ENCODE measurements at regions not wholly inside any gene's neighbourhood (a gene's known extent, or its start where the extent isn't known, plus 50 kb on each side); places are given as distances from the start of the nearest gene placed in this dataset.

- Histone ChIP-seq H3K4me2 (ENCODE audit: control insufficient read depth, insufficient read depth) (no peak overlapping the region), H2AFZ (ENCODE audit: control insufficient read depth, low read depth, low read length) (no peak overlapping the region), H3K36me3 (ENCODE audit: control insufficient read depth in 2 of 2, insufficient read depth in 2 of 2, low read length in 1 of 2) (no peaks in the 10 kb centered on the region), H3K27me3 (replicated peaks in 1 of 2; ENCODE audit: control insufficient read depth in 2 of 2, insufficient read depth in 2 of 2, low read length in 1 of 2) (no peaks in the 10 kb centered on the region), H3K9me3 (replicated peaks; ENCODE audit: control insufficient read depth, insufficient read depth, low read length) (no peaks in the 10 kb centered on the region), H3K79me2 (ENCODE audit: control insufficient read depth, insufficient read depth, low read length) (no peaks in the 10 kb centered on the region), H4K20me1 (ENCODE audit: control insufficient read depth, insufficient read depth) (no peaks in the 10 kb centered on the region), H3K9ac (ENCODE audit: control insufficient read depth, insufficient read depth, low read length) (no peak overlapping the region), H3K4me1 (ENCODE audit: control insufficient read depth, insufficient read depth, low read length) (no peaks in the 10 kb centered on the region), H3K27ac (ENCODE audit: control insufficient read depth, insufficient read depth) (no peak overlapping the region), H3K4me3 (no peak overlapping the region)
- RAD21 ChIA-PET (ENCODE audit: unreplicated experiment) = no interaction called here
- TF ChIP-seq ZNF592 (IDR thresholded peaks at IDR 0.05) (no peak), ATF2 (IDR thresholded peaks at IDR 0.05; ENCODE audit: low read length) (no peak), DPF2 (IDR thresholded peaks at IDR 0.05) (no peak), SREBF1 (IDR thresholded peaks at IDR 0.05; ENCODE audit: low read length) (no peak), CHD1 (IDR thresholded peaks at IDR 0.05; ENCODE audit: low read depth, low read length) (no peak), IKZF1 (conservative IDR thresholded peaks at IDR 0.05) (no peak), POLR2AphosphoS5 (IDR thresholded peaks at IDR 0.05; ENCODE audit: low read length) (no peak), GATAD2B (conservative IDR thresholded peaks at IDR 0.05; ENCODE audit: low read depth) (no peak), SMAD1 (IDR thresholded peaks at IDR 0.05; ENCODE audit: low read depth, partially characterized antibody) (no peak), EZH2 (IDR thresholded peaks at IDR 0.05; ENCODE audit: borderline replicate concordance, control insufficient read depth, low read depth, low read length) (no peak), NFIC (IDR thresholded peaks at IDR 0.05; ENCODE audit: low read depth, low read length) (no peak), CBFB (IDR thresholded peaks at IDR 0.05; ENCODE audit: low read depth) (no peak), CREB1 (IDR thresholded peaks at IDR 0.05; ENCODE audit: low read depth) (no peak), NR2C1 (IDR thresholded peaks at IDR 0.05) (no peak), EGR1 (IDR thresholded peaks at IDR 0.05; ENCODE audit: borderline replicate concordance in 1 of 2, low read depth in 2 of 2, low read length in 2 of 2) (no peak), MLLT1 (IDR thresholded peaks at IDR 0.05) (no peak)
- CTCF ChIA-PET = interaction anchor here (1.2 to 1.5 kb wide), 2 partner anchors 12 to 14 kb away, joined by 3 to 5 read pairs; no protein-coding TSS in a partner anchor
- ATAC-seq (no peak), FAIRE-seq (no peak), DNase-seq (ENCODE audit: low read depth, low spot score) (no peak)
- BruUV-seq (replicated peaks) = no TSS peak
- in situ Hi-C loops (cut with MboI) (no loop called here), intact Hi-C loops (cut with micrococcal nuclease; ENCODE audit: unreplicated experiment) (no loop called here)
- POLR2A ChIA-PET = no interaction called here
- WGBS (ENCODE audit: insufficient coverage, insufficient replicate concordance, low lambda C conversion rate, missing lambda C conversion rate) = 0% methylated on average over 1 of the region's 1 CpG
- SMC1A ChIA-PET (ENCODE audit: uncharacterized antibody, unreplicated experiment) = interaction anchor here (1.1 kb wide), 1 partner anchor 17 kb away, joined by 3 read pairs; no protein-coding TSS in a partner anchor
These were observed 189.3 kb upstream of the PIK3R1 start for GRCh38 chr5:68026092-68026885.
